ENCODE measurements at regions not wholly inside any gene's neighbourhood (a gene's known extent, or its start where the extent isn't known, plus 50 kb on each side); places are given as distances from the start of the nearest gene placed in this dataset.
A peak's percentile ranks its signal among the peaks of the same experiment; 100 is the strongest.

DNA sequence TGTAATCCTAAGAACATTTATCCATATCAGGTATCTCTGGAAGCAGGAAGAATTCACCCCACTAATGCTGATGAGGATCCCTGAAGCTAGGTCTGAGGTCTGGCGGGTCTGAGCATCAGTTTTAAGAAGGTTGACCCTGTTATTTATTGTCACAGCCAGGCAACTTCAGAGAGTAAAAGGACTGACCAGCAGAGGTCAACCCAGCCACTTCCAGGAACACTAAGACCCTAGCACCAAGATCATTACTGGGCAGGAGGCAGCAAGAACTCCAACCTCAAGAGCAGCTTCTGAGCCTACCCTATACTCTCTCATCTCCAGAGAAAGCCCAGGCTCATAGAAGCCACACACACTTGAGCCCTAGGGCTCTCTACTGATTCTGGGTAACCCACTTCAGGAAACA is 901.4 kb downstream of the DCDC2C start:
- DNase-seq: peak; percentile 14

GRCh38 chr2:4618141-4618540 is 914.8 kb downstream of the DCDC2C start:
- DNase-seq: no peak

DNA sequence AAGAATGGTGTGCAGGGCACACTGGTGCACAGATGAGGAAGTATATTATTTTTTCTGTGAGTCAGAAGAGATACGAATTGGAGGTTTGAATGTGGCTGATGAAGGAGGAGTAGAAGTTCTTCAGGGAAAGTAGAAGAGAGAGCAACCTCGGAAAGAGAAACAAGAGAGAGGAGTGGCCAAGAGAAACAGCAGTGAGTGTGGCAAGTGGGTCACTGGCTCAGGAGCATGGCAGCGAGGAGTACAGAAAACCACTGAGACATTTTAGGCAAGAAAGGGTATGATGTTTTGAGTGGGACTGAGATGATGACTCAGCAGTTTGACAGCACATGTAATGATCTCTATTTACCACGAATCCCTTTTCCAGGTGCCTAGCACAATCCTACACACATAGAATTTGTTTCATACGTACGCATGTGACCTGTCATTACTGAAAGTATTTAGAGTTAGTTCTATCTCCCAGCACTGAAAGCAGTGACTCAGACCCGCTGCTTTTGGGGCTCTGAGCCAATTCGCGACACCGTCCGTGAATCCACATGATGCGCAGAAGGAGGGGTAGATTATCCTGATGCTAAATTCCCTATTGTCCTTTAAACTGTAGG is 915.4 kb downstream of the DCDC2C start:
- no peak for DNase-seq

DNA sequence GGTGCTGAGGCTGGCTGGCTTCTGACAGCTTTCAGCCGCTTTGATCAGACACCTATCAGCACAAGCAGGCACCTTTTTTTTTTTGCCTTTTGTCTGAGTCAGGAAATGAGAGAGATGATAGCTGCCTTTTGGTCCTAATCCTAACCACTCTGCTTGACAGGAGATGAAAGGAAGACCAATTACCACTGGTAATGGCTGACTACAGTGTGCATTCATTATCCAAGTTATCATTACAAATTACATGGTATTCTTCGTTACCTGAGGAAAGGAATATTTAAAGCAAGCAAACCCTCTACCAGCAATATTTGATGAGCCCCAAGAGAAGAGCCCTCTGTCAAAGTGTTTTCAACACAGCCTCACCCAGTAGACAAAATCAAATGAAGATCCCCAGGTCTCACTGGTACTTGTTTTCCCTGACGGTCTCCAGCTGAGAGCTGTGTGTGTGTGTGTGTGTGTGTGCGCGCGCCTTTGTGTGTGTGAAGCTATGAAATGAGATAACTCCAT is 925.7 kb downstream of the DCDC2C start:
- DNase-seq: no peak

GRCh38 chr2:4635289-4635688 is 931.9 kb downstream of the DCDC2C start:
- no peak for DNase-seq

DNA sequence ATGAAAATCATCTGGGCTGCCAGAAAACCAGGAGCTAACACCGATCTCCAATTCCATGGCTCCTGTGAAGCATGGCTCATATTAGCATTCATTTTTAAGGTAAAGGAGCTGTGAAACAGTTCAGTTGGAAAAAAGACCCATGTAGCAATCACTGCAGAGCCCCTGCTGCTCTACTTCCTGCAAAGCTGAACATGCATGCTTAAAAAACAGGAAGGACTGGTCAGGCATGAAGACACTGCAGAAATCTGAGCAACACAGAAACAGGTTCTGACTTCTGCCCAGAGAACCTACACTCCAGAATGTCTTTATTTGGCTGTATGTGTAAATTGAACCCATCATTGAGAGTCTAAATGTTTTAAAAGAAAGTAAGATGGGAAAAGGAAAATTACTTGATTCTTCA is 950.6 kb downstream of the DCDC2C start:
- no peak for DNase-seq

GRCh38 chr2:4656326-4656725 is 953.0 kb downstream of the DCDC2C start:
- DNase-seq: no peak

DNA sequence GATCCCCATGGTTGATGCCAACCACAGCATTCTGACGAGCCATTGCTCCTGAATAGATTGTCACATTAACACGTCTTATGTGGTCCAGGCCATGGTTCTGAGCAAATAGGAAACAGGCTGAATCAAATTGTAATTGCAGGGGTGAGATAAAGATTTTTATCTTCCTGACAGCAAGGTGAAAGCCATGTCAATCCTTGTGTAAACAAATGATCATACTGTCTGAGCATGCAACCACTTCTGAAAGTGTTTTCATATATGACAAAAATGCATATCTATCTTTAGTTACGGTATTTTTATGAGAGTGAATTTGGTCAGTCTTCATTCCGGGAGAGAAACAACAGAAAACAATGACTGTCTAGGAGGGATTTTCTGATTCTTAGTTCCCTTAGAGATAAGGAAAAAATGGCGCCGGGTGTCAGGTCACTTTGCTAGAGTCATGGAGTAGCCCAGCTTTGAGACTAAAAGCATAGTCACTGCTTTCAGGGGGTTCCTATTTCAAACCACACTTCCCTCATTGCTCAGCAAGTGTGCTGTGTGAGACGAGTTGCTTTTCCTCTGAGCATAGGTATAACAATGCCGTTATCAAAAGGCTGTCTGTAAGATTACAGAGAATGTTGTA is 958.9 kb downstream of the DCDC2C start:
- DNase-seq: no peak

DNA sequence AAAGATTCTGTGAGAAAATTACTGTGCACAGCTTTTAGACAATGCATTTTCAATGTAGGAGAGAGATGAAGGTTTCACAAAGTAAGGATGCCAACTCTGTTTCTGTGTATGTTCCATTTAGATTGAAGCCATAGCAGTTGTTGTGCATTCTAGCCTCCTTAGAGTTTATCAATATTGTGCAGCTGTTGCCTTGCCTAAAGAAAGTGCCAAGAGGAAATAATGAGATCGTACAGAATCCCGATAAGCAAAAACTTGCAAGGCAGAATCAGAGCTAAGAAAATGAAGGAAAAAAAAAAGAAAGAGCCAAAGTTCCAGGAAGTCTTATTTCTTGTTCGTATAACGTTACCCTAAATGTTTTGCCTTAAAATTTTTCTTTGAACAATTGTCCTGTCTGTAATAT is 965.0 kb downstream of the DCDC2C start:
- DNase-seq: no peak

GRCh38 chr2:4670331-4670730 is 967.0 kb downstream of the DCDC2C start:
- no peak for DNase-seq

GRCh38 chr2:4673025-4673489 is 969.7 kb downstream of the DCDC2C start:
- DNase-seq: peak; percentile 13

DNA sequence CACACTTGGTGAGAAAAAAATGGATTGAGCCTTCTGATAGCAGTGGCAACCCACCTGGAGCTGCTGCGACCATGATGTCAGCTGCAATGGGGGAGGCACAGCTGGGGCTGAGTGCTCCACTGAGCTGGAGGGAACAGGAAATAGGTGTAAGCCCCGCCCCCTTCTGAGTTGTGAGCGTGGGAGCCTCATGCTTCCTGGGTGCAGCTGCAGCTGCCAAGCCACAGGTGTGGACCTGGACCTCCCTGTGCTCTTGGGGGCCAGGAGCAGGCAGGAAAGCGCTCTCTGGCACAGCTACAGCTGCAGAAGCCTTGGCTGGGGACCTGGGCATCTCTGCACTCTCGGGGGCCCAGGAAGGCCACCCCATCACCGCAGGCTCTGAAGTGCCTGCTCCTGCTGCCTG is 970.6 kb downstream of the DCDC2C start:
- DNase-seq: peak; percentile 19

DNA sequence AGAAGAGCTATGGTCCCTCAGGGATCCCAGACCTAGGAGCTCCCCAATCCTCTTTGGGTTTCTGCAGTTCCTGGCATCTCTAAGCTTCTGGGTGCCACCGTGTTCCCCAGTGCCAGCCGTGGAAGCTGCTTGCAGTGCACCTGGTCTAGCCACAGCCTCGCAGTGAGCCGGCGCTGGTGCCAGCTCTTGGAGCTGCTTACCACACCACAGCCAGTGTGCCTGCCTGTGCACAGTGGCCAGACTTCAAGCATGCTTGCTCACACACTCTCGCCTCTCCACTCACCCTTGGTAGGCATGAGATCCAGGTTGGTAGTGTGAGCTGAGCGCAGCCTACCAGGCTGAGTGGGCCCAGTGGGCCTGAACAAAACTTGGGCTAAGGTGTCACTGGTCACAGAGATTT is 971.9 kb downstream of the DCDC2C start:
- DNase-seq: no peak

DNA sequence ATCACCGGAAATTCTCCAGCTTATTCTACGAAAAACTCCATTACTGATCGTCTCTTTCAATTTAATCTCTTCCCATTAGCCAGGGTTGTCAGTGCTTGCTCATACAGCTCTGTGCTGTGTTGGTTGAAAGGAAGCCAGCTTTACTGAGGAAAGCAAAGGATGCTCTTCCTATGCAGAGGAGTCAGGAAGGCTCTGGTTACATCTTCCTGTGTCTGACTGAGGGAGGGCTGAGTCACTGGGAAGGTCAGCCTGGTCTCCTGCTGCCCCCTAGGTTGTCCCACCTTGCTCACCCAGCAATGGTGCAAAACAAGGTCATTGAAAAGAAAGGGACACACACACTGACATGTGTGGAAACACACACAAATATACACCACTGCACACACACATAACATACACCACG is 975.6 kb downstream of the DCDC2C start:
- no peak for DNase-seq

DNA sequence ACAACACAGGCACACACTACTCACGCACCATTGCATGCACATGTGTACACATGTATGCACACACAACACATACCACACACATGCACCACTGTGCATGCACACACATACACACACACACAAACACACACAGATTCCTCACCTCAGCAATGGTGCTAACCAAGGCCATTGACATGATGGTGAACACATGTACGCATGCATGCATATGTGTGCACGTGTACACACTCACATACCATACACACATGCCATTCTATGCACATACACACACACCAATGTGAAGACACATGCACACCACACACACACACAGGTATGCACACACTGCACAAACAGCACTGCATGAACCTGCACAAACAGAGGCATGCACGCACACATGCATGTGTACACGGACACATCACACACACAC is 976.0 kb downstream of the DCDC2C start:
- no peak for DNase-seq

GRCh38 chr2:4684921-4685320 is 981.5 kb downstream of the DCDC2C start:
- DNase-seq: no peak

GRCh38 chr2:4690913-4691312 is 987.5 kb downstream of the DCDC2C start:
- DNase-seq: no peak

DNA sequence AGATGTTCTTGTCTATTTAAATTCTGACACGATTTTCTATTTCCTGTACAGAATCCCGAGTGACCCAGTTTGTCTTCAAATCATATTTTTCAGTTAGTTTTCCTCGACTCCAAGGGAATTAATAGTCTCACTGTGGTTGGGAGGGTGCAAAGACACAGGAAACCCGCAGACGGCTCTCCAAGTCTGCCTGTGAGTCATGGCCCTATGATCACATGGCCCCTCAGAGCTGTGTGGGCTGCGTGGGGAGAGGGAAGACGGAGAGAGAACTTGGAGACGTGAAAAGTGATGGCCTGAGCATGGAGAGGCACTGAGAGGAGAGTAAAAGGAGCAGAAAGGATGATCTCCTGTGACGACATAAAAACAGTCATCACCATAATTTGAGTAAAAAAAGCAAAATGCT is 989.9 kb downstream of the DCDC2C start:
- DNase-seq: no peak

- no peak for DNase-seq
Observed at GRCh38 chr2:4695281-4695861, 992.0 kb downstream of the DCDC2C start.

GRCh38 chr2:4715065-4715464 is 977.1 kb upstream of the SOX11 start:
- DNase-seq: peak; percentile 19

DNA sequence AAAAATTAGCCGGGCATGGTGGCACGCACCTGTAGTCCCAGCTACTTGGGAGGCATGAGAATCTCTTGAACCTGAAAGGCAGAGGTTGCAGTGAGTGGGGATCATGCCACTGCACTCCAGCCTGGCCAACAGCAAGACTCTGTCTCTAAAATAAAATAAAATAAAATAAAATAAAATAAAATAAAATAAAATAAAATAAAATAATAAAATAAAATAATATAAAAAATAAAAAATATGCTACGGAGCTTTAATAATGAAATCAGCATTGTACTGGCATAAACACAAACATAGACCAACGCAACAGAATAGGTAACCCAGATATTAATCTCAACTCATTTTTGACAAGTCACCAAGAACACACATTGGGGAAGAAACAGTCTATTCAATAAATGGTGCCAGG is 973.4 kb upstream of the SOX11 start:
- DNase-seq: no peak

DNA sequence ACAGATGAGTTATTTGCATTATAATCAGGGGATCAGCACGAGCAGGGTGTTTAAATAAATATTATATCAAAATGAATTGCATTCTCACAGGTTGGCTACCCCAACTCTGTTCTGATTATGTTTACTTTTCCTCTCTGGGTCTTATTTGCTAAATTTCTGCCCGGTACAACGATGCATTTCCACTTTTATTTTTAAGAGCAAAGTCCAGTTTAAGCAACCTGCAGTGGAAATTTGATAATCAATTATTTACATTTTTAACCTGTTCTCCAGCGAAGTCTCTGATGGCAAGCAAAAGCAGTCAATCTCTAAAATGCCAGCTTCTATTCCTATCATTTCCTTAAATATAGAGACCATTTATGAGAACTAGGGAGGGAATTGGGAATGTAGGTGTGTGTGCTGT is 966.6 kb upstream of the SOX11 start:
- no peak for DNase-seq

DNA sequence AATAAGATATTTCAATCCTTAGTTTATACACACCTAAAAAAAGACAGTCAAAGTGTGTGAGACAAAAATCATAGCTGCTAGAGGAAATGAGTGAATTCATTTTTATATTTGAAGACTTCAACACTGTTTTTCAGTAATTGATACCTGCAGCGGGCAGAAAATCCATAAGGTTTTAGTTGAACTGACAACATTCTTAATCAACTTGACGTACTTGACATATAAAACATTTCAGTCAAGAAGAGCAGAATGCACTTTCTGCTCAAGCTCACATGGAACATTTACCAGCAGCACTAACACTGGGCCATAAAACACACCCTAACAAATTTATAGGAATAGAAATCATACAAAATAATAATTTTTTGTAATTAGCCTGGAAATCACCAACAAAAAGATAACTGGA is 959.6 kb upstream of the SOX11 start:
- no peak for DNase-seq

All from NCI-H82 (cell line).